K562 (cell line): ENCODE measurements at regions not wholly inside any gene's neighbourhood (a gene's known extent, or its start where the extent isn't known, plus 50 kb on each side); places are given as distances from the start of the nearest gene placed in this dataset.

Experiments
- ATAC-seq: fragments of 200-7000 bp; cut with Tn5 transposase; 3 replicates; pipeline ENCODE4 v1.9.1; 2020; ENCODE audit warnings: moderate library complexity
- BruUV-seq: library from RNA; stranded (reverse); fragments of 400-500 nt; replicated peaks from 2 replicates; lab custom pipeline; 2021; lab: Mats Ljungman, UMichigan
- CTCF ChIA-PET: fragments of 300-600 bp; formaldehyde crosslinking; extraction: SDS; loops from one replicate; lab custom pipeline; 2021; ENCODE audit warnings: low intra/inter-chr PET ratio; lab: Yijun Ruan, JAX
- POLR2A ChIA-PET: fragments of 300-600, 350-650 bp; sonication (Branson Sonifier 250); formaldehyde crosslinking; extraction: SDS; loops from one replicate; lab custom pipeline; 2021; ENCODE audit warnings: antibody characterized with exemption, inconsistent platforms; lab: Yijun Ruan, JAX
- DNase-seq, 4 experiments: peaks; one replicate each; pipeline versions ENCODE4 v3.0.0 to v3.0.0-alpha.2; 2011 to 2018; ENCODE audit warnings: low spot score in 3 of 4, mixed read lengths in 3 of 4; ENCODE audit errors: extremely low read depth in 1 of 4
- FAIRE-seq: peaks from 2 replicates; lab custom pipeline; 2011; peaks lifted over from hg19 to GRCh38; lab: Jason Lieb, UNC
- H2AFZ ChIP-seq: 2 replicates; pipeline ENCODE4 v1.6.0; 2011; ENCODE audit warnings: low read depth, low read length, control low read depth, inconsistent platforms
- H3K27ac ChIP-seq: fragments of 200-600 bp; 3 replicates; pipeline ENCODE4 v1.8.0; 2011; ENCODE audit warnings: low read depth, mild to moderate bottlenecking, control low read depth, inconsistent platforms, low read length, moderate library complexity, mixed read lengths; ENCODE audit errors: extremely low read depth
- H3K27me3 ChIP-seq, 2 experiments: fragments of 300-600 bp in 1 of 2; 2 replicates in 1 of 2; 3 replicates in 1 of 2; pipeline versions ENCODE4 v1.6.0 to v1.8.0; 2011; ENCODE audit warnings: inconsistent platforms in 2 of 2, low read length in 2 of 2, mild to moderate bottlenecking in 1 of 2, mixed read lengths in 1 of 2, moderate library complexity in 1 of 2; ENCODE audit not compliant: control insufficient read depth in 2 of 2, insufficient read depth in 2 of 2
- H3K36me3 ChIP-seq: fragments of 300-600 bp; 3 replicates; pipeline ENCODE4 v1.8.0; 2011; ENCODE audit warnings: mild to moderate bottlenecking, low read length, inconsistent platforms; ENCODE audit not compliant: control insufficient read depth, insufficient read depth
- H3K4me1 ChIP-seq, 2 experiments: fragments of 200-600 bp in 1 of 2; replicated peaks in 1 of 2; 2 replicates in 1 of 2; 3 replicates in 1 of 2; pipeline versions ENCODE4 v1.5.1 to v1.8.0; 2011; ENCODE audit warnings: inconsistent platforms in 2 of 2, low read length in 2 of 2, mild to moderate bottlenecking in 1 of 2, mixed read lengths in 1 of 2, moderate library complexity in 1 of 2; ENCODE audit not compliant: control insufficient read depth in 2 of 2, insufficient read depth in 2 of 2
- H3K4me2 ChIP-seq: 2 replicates; pipeline ENCODE4 v1.6.1; 2011; ENCODE audit warnings: low read length, control low read depth, inconsistent platforms, mixed read lengths; ENCODE audit not compliant: insufficient read depth
- H3K4me3 ChIP-seq: fragments of 200-600 bp; sonication (generic), shearing (Covaris generic); 2 replicates; pipeline ENCODE4 v1.5.1; 2016; ENCODE audit warnings: control low read depth, inconsistent platforms
- H3K79me2 ChIP-seq: fragments of 200-600 bp; 3 replicates; pipeline ENCODE4 v1.8.0; 2011; ENCODE audit warnings: low read length, inconsistent platforms; ENCODE audit not compliant: control insufficient read depth, insufficient read depth
- H3K9ac ChIP-seq, 2 experiments: 2 replicates each; pipeline versions ENCODE4 v1.6.0 to v1.6.1; 2011; ENCODE audit warnings: low read depth in 2 of 2, low read length in 2 of 2, control low read depth in 1 of 2, inconsistent platforms in 1 of 2, mild to moderate bottlenecking in 1 of 2, mixed read lengths in 1 of 2; ENCODE audit not compliant: insufficient read depth in 1 of 2
- H3K9me1 ChIP-seq: one replicate; pipeline ENCODE4 v1.6.0; 2011; ENCODE audit warnings: inconsistent platforms, mild to moderate bottlenecking, low read length, moderate library complexity; ENCODE audit not compliant: control insufficient read depth, insufficient read depth
- H3K9me3 ChIP-seq: replicated peaks from 2 replicates; pipeline ENCODE4 v1.5.1; 2011; ENCODE audit warnings: low read depth, low read length, inconsistent platforms; ENCODE audit not compliant: control insufficient read depth, insufficient read depth
- H4K20me1 ChIP-seq: replicated peaks from 2 replicates; pipeline ENCODE4 v1.6.1; 2011; ENCODE audit warnings: low read length, inconsistent platforms, mixed read lengths; ENCODE audit not compliant: control insufficient read depth, insufficient read depth
- SREBF1 ChIP-seq: fragments of 150-350 bp; IDR thresholded peaks from 2 replicates; pipeline ENCODE4 v1.6.1; 2014; ENCODE audit warnings: antibody characterized with exemption, low read depth, low read length, borderline replicate concordance
- TCF7 ChIP-seq: sonication (generic); IDR thresholded peaks from 2 replicates; pipeline ENCODE4 v1.6.1; 2016; ENCODE audit warnings: antibody characterized with exemption, borderline replicate concordance
- ZNF3 ChIP-seq: fragments of 250-450 bp; sonication (Bioruptor Pico); IDR thresholded peaks from 2 replicates; pipeline ENCODE4 v1.5.0; 2021; ENCODE audit warnings: mild to moderate bottlenecking, moderate library complexity
- WGBS: fragments of 100-300 bp; shearing (Covaris generic); methylation state at CpG from one replicate; pipeline ENCODE4 v1.1.6; 2016; ENCODE audit warnings: low coverage, mixed read lengths; ENCODE audit not compliant: insufficient coverage; ENCODE audit errors: missing lambda C conversion rate; 5-methylcytosine and 5-hydroxymethylcytosine counted together
- in situ Hi-C: fragments of 300-500 bp; cut with MboI; formaldehyde crosslinking; loops from 4 replicates; pipeline ENCODE4 v1.15.0; 2018; ENCODE audit warnings: inconsistent platforms, mixed read lengths
- intact Hi-C: fragments of 100-400 bp; cut with micrococcal nuclease; formaldehyde crosslinking; loops from 2 replicates; pipeline ENCODE4 v1.14.2; 2022
- TF ChIP-seq, protein P1 (sequence below): fragments of 150-350 bp; conservative IDR thresholded peaks from 2 replicates; pipeline ENCODE4 v1.6.1; 2014; ENCODE audit warnings: low read length

GRCh38 chr12:28611449-28611848 lies 421.2 kb downstream of the CCDC91 start:
- POLR2A ChIA-PET = no interaction called here
- ATAC-seq = no peak
- no peaks in the 10 kb centered on the region for H3K27me3 ChIP-seq
- H3K9ac ChIP-seq = no peak overlapping the region
- intact Hi-C loops (no loop called here), in situ Hi-C loops (no loop called here)
- TF ChIP-seq TCF7 = no peak
- TF ChIP-seq SREBF1 = no peak
- no peak for TF ChIP-seq ZNF3 (CRISPR knock-in tag)
- H3K4me2 ChIP-seq = no peak overlapping the region
- no peak for FAIRE-seq
- H3K9me1 ChIP-seq = no peaks in the 10 kb centered on the region
- no peak overlapping the region for H3K27ac ChIP-seq
- H3K79me2 ChIP-seq = no peaks in the 10 kb centered on the region
- no peaks in the 10 kb centered on the region for H4K20me1 ChIP-seq
- DNase-seq = no peak
- CTCF ChIA-PET = no interaction called here
- 0% methylated on average over 2 of the region's 2 CpGs for WGBS
- no TSS peak for BruUV-seq
- H3K4me1 ChIP-seq = no peaks in the 10 kb centered on the region
- H3K4me3 ChIP-seq = no peak overlapping the region
- H3K36me3 ChIP-seq = no peaks in the 10 kb centered on the region
- no peak overlapping the region for H2AFZ ChIP-seq
- no peaks in the 10 kb centered on the region for H3K9me3 ChIP-seq

- no peaks in the 10 kb centered on the region for H3K79me2 ChIP-seq
- BruUV-seq = no TSS peak
- H3K9me1 ChIP-seq = no peaks in the 10 kb centered on the region
- H3K4me2 ChIP-seq = no peak overlapping the region
- no peak overlapping the region for H2AFZ ChIP-seq
- CTCF ChIA-PET = no interaction called here
- no peak for FAIRE-seq
- no peaks in the 10 kb centered on the region for H4K20me1 ChIP-seq
- TF ChIP-seq, protein P1, sequence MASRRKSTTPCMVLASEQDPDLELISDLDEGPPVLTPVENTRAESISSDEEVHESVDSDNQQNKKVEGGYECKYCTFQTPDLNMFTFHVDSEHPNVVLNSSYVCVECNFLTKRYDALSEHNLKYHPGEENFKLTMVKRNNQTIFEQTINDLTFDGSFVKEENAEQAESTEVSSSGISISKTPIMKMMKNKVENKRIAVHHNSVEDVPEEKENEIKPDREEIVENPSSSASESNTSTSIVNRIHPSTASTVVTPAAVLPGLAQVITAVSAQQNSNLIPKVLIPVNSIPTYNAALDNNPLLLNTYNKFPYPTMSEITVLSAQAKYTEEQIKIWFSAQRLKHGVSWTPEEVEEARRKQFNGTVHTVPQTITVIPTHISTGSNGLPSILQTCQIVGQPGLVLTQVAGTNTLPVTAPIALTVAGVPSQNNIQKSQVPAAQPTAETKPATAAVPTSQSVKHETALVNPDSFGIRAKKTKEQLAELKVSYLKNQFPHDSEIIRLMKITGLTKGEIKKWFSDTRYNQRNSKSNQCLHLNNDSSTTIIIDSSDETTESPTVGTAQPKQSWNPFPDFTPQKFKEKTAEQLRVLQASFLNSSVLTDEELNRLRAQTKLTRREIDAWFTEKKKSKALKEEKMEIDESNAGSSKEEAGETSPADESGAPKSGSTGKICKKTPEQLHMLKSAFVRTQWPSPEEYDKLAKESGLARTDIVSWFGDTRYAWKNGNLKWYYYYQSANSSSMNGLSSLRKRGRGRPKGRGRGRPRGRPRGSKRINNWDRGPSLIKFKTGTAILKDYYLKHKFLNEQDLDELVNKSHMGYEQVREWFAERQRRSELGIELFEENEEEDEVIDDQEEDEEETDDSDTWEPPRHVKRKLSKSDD = no peak
- TF ChIP-seq, all 486 proteins: peak for 0
- POLR2A ChIA-PET = no interaction called here
- ATAC-seq (no peak), DNase-seq (no peak)
- no peak overlapping the region for H3K27ac ChIP-seq
- H3K9me3 ChIP-seq = no peaks in the 10 kb centered on the region
- WGBS = 0% methylated on average over 1 of the region's 1 CpG
- no peak overlapping the region for H3K9ac ChIP-seq
- H3K36me3 ChIP-seq = no peaks in the 10 kb centered on the region
- H3K4me3 ChIP-seq = no peak overlapping the region
- no peaks in the 10 kb centered on the region for H3K27me3 ChIP-seq
- in situ Hi-C loops = no loop called here
- no peaks in the 10 kb centered on the region for H3K4me1 ChIP-seq
- intact Hi-C loops = no loop called here
Measured at GRCh38 chr12:28618171-28618570, 427.9 kb downstream of the CCDC91 start.
